ENCODE measurements at regions not wholly inside any gene's neighbourhood (a gene's known extent, or its start where the extent isn't known, plus 50 kb on each side); places are given as distances from the start of the nearest gene placed in this dataset.

GRCh38 chr7:116347151-116347832 lies 137.0 kb downstream of the TES start:
- intact Hi-C loops (cut with micrococcal nuclease; ENCODE audit: unreplicated experiment): no loop called here
- DNase-seq (ENCODE audit: low spot score): no peak

GRCh38 chr7:116348346-116348745 lies 138.0 kb downstream of the TES start:
- H3K4me1 ChIP-seq (ENCODE audit: insufficient read depth, low read length, poor library complexity, severe bottlenecking): no peaks in the 10 kb centered on the region
- no peaks in the 10 kb centered on the region for H3K9me3 ChIP-seq (ENCODE audit: low read length)
- DNase-seq (ENCODE audit: low spot score): no peak
- no peak overlapping the region for H3K4me2 ChIP-seq (ENCODE audit: low read length)
- TF ChIP-seq EZH2phosphoT487 (IDR thresholded peaks at IDR 0.05; ENCODE audit: borderline replicate concordance, low read depth, low read length): no peak
- TF ChIP-seq CTCF (conservative IDR thresholded peaks at IDR 0.05; ENCODE audit: low read length): no peak
- intact Hi-C loops (cut with micrococcal nuclease; ENCODE audit: unreplicated experiment): no loop called here
- no peaks in the 10 kb centered on the region for H3K9me2 ChIP-seq (ENCODE audit: insufficient read depth, low read length)
- no peak overlapping the region for H2AFZ ChIP-seq (ENCODE audit: low read length)
- BruUV-seq (replicated peaks): no TSS peak
- ChIA-PET POLR2A (no interaction called here), CTCF (ENCODE audit: unreplicated experiment) (no interaction called here)
- no peak overlapping the region for H3K4me3 ChIP-seq (ENCODE audit: low read depth, low read length, poor library complexity, severe bottlenecking)
- H4K20me1 ChIP-seq (ENCODE audit: insufficient read depth, low read length): no peaks in the 10 kb centered on the region
- H3K36me3 ChIP-seq (ENCODE audit: insufficient read depth, low read length): no peaks in the 10 kb centered on the region
- no peak overlapping the region for H3K27ac ChIP-seq (ENCODE audit: low read depth, low read length, poor library complexity, severe bottlenecking)
- H3K79me2 ChIP-seq (ENCODE audit: insufficient read depth, low read depth, low read length): no peaks in the 10 kb centered on the region

More at GRCh38 chr7:116347151-116347832, 137.0 kb downstream of the TES start:
- no TSS peak for BruUV-seq (replicated peaks)
- ChIA-PET CTCF (ENCODE audit: unreplicated experiment) (no interaction called here), POLR2A (interaction anchor here (1.2 to 1.5 kb wide), 2 partner anchors 10 to 34 kb away, joined by 3 to 4 read pairs; no protein-coding TSS in a partner anchor)
- no peaks in the 10 kb centered on the region for H3K9me2 ChIP-seq (ENCODE audit: insufficient read depth, low read length)
- no peaks in the 10 kb centered on the region for H3K79me2 ChIP-seq (ENCODE audit: insufficient read depth, low read depth, low read length)
- no peaks in the 10 kb centered on the region for H3K4me1 ChIP-seq (ENCODE audit: insufficient read depth, low read length, poor library complexity, severe bottlenecking)
- no peaks in the 10 kb centered on the region for H4K20me1 ChIP-seq (ENCODE audit: insufficient read depth, low read length)
- no peaks in the 10 kb centered on the region for H3K9me3 ChIP-seq (ENCODE audit: low read length)
- no peak overlapping the region for H2AFZ ChIP-seq (ENCODE audit: low read length)
- no peak overlapping the region for H3K27ac ChIP-seq (ENCODE audit: low read depth, low read length, poor library complexity, severe bottlenecking)
- no peak overlapping the region for H3K4me2 ChIP-seq (ENCODE audit: low read length)
- TF ChIP-seq CTCF (conservative IDR thresholded peaks at IDR 0.05; ENCODE audit: low read length) (no peak), EZH2phosphoT487 (IDR thresholded peaks at IDR 0.05; ENCODE audit: borderline replicate concordance, low read depth, low read length) (no peak)
- H3K4me3 ChIP-seq (ENCODE audit: low read depth, low read length, poor library complexity, severe bottlenecking): no peak overlapping the region
- H3K36me3 ChIP-seq (ENCODE audit: insufficient read depth, low read length): no peaks in the 10 kb centered on the region

- intact Hi-C loops (cut with micrococcal nuclease; ENCODE audit: unreplicated experiment): no loop called here
- Histone ChIP-seq H3K79me2 (ENCODE audit: insufficient read depth, low read depth, low read length) (no peaks in the 10 kb centered on the region), H3K4me2 (ENCODE audit: low read length) (no peak overlapping the region), H3K4me1 (ENCODE audit: insufficient read depth, low read length, poor library complexity, severe bottlenecking) (no peaks in the 10 kb centered on the region), H3K27ac (ENCODE audit: low read depth, low read length, poor library complexity, severe bottlenecking) (no peak overlapping the region), H3K36me3 (ENCODE audit: insufficient read depth, low read length) (no peaks in the 10 kb centered on the region), H3K9me3 (ENCODE audit: low read length) (no peaks in the 10 kb centered on the region), H3K4me3 (ENCODE audit: low read depth, low read length, poor library complexity, severe bottlenecking) (no peak overlapping the region), H4K20me1 (ENCODE audit: insufficient read depth, low read length) (no peaks in the 10 kb centered on the region), H3K9me2 (ENCODE audit: insufficient read depth, low read length) (no peaks in the 10 kb centered on the region), H2AFZ (ENCODE audit: low read length) (no peak overlapping the region)
- POLR2A ChIA-PET: no interaction called here
- no peak for TF ChIP-seq CTCF (conservative IDR thresholded peaks at IDR 0.05; ENCODE audit: low read length)
- TF ChIP-seq EZH2phosphoT487 (IDR thresholded peaks at IDR 0.05; ENCODE audit: borderline replicate concordance, low read depth, low read length): no peak
- no TSS peak for BruUV-seq (replicated peaks)
- CTCF ChIA-PET (ENCODE audit: unreplicated experiment): no interaction called here
- no peak for DNase-seq (ENCODE audit: low spot score)
Observed at GRCh38 chr7:116351966-116352365, 141.6 kb downstream of the TES start.

Measured in OCI-LY7 (cell line).